HG03342 (cell line): ENCODE measurements at regions not wholly inside any gene's neighbourhood (a gene's known extent, or its start where the extent isn't known, plus 50 kb on each side); places are given as distances from the start of the nearest gene placed in this dataset.

Experiments used
- ATAC-seq: cut with Tn5 transposase; IDR thresholded peaks from one replicate; pipeline ENCODE4 v1.9.1; 2021; ENCODE audit warnings: mild to moderate bottlenecking, moderate library complexity; ENCODE audit not compliant: unreplicated experiment

DNA sequence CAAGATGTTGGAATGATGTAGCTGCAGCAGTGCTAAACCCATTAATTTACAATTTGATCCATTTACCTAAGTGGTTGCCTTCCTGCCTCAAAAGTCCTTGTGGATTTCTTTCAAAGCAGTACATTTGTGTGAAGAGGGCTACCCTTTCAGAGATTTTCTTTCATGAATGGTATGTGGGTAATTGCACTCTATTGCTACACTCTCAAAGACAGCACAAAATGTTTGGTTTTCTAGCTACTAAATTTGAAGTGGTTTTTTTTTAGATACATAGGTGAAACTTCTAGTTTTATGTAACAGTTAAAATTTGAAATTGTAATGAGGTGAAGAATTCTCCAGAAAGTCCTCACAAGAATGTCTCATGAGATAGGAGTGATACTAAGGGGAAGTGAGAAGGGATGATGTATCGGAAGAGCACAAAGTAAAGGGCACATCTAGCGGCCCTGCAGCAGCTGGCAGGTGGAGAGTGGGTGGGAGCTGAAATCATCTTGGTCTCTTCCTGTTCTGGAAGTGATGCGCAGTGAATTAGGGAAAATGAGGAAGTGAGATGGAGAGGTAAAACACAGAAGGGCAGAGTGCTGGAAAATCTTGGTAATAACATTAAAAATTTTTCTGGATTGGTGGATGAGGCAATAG lies 236.8 kb upstream of the MAN1A1 start:
- ATAC-seq: peak; percentile 93

DNA sequence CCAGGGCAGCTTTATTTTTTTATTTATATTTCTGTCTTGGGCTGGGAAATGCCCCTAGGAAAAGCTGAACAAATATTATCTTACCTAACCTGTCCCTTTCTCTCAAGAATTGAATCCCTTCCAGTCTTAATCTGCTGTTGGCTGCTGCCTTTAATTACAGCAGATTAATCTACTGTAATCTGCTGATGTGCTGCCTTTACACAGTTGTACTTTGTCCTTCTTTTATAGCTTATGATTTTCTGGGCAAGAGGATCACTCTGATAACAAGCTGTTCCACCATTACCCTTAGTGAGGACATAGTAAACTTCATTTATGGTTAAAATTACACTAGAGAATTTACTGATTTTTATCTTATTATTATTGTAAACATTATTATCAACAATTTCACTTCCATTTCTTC lies 234.5 kb upstream of the MAN1A1 start:
- no peak for ATAC-seq

DNA sequence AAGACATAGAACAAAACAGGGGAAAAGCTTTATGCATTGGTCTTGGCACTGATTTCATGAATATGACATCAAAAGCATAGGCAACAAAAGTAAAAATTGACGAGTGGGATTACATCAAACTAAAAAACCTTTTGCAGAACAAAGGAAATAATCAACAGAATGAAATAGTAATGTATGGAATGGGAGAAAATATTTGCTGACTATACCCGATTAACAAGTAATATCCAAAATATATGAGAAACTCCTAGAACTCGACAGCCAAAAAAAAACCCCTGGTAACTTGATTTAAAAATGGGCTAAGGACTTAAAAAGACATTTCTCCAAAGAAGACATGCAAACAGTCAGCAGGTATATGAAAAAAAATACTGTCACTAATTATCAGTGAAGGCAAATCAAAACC lies 231.7 kb upstream of the MAN1A1 start:
- ATAC-seq: no peak

DNA sequence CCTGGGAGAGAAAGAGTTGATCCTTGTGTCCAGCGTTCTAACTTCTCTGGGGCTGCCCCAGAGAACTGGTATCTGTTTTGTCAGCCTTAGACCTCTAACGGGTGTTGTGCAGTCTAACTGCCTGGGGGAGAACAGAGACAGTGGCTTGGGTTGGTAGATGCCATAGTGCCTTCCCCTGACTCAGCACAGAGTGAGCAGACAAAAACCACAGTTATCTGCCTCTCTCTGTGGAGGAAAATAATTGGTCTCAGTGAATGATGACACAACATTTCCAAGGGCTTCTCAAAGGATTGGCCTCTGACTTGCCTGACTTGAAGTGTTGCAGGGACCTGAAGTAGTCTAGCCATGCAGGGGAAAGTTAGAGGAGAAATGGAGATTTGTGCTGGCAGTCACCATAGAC lies 226.2 kb upstream of the MAN1A1 start:
- no peak for ATAC-seq

DNA sequence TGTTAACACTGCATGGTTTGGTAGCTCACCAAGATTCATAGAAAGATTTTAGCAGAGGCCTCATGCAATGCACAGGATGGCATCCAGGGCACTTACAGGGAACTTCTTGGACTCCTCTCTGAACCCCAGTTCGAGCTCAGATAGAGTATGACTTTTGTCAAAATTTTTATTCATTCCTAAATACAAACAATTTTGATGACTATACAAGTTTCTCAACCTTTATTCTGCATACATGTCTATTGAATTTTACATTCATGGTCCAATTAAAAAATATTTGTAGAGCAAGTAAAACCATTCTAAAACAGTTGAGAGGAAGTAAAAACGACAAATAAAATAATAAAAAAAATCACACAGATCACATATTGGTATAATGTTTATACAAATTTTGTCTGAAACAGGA lies 219.0 kb upstream of the MAN1A1 start:
- ATAC-seq: no peak

DNA sequence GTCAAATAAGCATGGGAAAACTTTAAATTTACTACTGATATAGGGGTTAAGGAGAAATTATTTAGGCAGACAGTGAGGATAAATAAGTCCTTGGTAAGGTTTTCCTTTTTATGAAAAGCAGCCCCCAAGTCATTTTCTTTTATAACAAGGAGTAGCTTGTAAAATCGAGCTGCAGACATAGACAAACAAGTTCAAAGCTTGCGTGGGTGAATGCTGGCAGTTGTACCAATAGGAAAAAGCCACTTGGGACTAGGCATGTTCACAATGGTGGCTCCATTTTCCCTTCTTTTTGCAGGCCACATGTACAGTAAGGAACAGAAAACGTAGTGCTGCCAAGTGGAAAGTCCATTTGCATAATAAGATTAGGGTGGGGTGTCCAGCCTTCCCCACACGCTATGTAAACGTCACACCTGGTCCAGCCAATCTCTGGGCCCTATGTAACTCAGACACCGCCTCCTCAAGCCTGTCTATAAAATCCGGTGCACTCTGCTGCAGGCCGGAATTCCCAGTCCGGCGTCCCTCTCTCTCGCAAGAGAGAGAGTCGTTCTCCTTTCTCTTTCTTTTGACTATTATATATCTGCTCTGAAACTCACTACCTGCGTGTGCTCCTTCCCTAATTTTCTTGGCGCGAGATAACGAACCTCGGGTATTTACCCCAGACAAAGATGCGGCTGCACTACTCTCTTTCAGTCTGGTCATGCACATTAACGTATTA lies 217.1 kb upstream of the MAN1A1 start:
- ATAC-seq: no peak

DNA sequence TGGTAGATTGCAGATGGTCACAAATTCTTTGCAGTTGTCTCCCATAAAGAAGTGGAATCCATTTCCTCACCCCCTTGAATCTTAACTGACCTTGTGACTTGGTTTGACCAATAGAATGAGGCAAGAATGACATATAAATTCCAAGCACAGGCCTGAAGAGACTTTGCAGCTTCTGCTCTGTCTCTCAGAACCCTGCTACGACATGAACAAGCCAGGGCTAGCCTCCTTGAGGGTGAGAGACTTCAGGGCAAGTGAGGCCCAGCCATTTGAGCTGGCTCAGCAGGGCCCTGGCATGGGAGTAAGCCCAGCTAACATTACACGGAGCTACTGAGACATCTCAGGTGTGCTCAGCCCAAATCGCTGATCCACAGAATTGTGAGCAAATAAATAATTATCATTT lies 216.3 kb upstream of the MAN1A1 start:
- ATAC-seq: no peak

DNA sequence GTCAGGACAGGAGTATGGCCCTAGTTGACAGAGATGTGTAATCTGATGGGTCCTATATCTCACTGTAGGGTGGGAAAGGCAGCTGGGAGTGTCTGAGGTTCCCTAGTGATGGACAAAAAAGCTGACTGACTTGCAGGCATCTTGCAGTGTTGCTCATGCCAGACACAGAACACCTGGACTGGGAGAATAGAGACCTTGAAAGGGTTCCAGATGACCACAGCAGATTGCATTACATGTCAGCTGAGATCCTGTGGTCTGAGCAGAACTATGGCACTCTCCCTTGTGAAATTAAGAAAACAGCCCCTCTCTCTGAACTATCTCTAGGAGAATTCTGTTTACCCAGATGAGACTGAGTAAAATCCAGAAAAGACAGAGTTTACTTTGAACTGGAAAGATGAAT lies 212.6 kb upstream of the MAN1A1 start:
- ATAC-seq: no peak

DNA sequence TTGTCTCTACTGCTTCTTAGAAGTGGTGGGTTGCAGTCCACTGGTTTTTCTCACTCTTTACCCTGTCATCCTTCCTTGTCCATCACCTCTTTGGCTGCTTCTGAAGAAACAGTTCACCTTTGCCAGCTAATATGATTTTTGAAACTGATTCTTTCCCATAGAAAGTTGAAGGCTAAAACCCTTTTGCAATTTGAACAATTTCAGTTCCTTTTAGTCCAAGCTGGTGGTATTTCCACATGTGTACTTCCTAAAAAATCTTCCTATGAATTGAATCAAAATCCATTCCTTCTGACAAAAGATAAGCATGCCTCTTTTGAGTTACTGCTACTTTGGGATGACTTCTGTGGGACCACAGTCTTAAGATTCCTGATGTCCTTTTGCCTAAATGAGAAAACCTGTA lies 210.0 kb upstream of the MAN1A1 start:
- ATAC-seq: no peak

DNA sequence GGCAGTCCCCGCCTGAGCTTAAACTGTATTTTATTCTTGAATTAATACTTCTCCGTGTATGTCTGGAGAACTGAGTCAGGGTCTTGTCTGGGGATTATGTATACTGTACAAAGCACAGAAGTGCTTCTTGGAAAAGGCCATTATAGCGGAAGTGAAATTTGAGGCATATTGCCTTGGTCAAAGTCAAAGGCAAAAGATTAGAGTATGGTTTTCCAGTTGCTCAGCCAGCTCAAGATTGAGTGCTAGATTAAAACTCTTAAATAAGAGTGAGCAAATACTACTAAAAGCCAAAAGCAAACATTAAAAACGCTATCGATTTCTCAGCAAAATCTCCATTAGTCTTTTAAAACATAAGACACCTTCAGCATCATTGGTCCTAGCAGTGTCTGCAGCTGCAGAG lies 207.7 kb upstream of the MAN1A1 start:
- no peak for ATAC-seq

DNA sequence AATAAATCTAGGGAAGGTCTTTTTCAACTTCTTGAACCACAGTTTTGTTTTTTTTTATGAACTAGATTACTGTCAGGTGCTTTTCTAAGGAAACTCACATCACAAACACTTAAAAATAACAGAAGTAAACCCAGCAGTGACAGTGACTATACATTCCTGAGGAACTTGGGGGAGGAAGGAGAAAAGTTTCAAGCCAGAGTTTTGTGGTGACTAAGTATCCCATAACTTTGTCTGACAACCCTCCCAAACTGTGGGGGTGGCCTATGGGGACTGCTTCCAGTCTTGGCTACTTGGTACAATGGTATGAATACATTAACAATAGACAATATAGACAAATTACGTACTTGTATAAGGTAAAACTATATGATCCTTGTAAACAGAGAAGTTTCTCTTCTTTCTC lies 202.5 kb upstream of the MAN1A1 start:
- ATAC-seq: no peak

DNA sequence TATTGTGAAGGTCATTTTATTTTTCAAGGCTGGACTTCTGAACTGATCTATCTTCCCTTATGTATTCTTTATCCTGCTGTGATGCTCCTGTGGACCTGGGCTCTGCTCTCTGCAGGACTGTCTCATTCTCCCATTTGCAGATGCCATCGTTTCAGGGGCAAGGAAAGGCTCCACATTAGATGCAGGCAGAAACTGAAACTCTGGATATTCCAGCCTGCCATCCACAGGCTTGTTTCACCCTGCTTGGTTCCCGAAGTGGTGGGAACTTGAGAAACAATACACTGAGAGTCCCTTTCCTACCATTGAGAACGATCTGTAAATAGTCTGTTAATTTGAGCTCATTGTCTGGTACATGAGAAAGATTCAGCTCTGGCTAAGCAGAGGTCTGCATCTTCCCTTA lies 197.5 kb upstream of the MAN1A1 start:
- ATAC-seq: no peak

DNA sequence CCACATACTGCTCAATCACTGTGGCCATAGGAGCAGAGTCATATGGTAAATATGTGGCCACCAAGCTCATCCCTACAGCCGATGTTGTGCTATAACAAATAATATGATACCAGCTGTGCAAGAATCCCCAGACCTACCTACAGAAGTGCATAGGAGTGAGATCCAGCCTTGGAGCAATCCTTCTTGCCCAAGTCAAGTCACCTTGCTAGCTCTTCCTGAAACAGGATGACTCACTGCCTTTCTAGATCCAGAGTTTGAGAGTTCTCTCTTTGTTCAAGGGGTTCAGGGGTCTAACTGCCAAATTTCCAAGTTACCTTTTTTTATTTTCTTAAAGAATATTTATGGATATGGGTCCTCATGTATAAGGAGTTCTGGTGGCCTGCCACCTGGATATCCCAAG lies 195.7 kb upstream of the MAN1A1 start:
- ATAC-seq: no peak

DNA sequence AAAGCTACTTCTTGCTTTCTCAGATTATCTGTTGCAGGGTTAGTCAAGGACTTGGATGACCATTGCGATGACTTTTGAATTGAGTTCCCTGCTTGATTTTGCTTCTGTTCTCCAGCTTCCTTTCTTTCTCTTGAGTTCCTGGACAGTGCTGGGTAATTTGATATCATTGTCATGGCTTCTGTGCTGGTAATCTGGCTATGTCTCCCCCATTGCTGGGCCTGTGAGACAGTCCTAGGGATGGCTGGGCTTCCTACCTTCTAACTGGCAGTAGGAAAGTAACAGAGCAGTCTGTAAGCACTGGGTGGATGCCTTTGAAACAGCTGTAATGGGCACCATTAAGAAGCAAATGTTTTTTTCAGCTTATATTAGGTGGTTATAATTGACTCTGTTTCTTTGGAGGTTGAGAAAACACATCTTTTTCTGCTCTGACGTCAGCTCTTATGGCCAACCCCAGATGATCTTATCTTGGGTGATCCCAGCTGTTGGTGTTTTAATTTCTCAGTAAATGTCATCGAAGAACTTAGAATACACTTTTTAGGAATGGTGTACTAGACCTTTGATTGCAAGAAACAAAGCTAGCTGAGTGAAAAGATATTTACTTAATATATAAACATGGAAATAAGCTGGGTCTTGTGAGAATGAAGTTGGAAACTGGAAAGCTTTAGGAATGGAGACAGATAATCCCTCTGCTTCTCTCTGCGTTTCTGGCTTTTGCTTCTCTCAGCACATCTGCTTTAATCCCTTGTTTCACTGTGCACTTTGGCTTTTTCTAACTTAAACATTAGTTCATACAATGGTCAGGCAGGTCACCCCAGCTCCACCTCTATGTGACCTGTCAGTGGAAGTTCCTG lies 195.0 kb upstream of the MAN1A1 start:
- no peak for ATAC-seq

DNA sequence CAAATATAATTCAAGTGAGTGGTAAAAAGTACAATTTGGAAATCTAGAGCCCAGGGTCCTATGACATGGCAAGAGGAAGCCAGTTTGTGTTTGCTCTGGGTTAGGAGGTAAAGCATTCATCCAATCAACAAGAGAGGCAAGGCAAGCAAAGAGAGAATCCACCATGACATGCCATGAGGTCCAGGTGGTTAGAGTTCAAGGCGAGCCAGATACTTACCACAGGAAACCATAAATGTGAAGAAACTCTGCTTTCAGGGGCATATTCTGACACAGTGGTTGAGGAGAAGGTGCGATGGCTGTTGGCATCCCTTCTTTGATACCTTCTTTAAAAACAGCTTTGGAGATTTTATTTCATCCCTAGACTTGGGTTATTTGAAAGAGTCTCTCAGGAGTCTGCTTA lies 193.8 kb upstream of the MAN1A1 start:
- ATAC-seq: no peak

DNA sequence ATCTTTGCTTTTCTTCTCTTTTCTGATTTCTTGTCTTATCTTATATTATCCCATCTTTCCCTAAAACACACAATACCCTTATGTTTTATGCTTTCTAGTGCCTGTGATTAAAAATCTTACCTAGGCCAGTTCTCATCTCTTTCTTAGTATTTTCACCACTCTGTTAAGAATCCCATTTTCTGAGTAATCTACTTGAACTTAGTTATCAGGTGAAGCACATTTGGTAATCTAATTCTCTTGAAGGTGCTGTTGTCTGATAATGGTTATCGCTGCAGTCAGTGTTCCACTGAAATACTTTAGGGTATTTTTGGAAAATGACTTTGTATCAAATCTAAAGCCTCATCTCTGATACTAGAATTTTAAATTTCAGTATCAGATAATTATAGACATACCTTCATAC lies 192.5 kb upstream of the MAN1A1 start:
- no peak for ATAC-seq

DNA sequence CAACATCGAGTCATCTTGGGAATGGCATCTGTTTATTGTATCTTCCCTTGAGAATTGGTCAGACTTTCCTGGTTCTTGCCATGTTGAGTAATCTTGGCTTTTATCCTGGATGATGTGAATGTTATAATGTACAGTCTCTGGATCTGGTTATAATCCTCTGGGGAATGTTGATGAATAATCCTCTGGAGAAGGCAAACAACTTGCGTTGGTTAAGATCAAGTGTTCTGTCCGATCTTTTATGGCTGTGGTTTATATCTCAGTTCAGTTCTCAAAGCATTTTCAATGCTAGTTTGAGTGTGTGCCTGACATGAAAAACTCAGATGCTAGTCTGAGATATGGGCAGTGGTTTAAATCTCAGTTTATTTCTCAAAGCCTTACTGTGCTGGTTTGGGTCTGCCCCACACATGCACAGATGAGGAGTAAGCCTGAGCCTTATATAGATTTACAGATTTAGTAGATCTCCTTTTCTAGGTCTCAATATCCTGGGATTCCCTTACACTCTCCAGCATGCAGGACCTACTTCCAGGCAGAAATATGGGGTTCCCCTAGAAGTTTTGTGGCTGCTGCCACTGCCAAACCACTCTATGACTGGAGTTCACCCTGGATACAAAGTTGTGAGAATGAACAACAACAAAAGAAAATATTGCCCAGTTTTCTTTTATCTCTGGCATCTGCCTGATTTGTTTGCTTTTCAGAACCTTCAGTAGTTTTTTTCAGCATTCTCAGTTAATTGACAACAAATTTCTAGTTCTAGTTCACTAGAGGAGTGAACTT lies 191.8 kb upstream of the MAN1A1 start:
- ATAC-seq: no peak

DNA sequence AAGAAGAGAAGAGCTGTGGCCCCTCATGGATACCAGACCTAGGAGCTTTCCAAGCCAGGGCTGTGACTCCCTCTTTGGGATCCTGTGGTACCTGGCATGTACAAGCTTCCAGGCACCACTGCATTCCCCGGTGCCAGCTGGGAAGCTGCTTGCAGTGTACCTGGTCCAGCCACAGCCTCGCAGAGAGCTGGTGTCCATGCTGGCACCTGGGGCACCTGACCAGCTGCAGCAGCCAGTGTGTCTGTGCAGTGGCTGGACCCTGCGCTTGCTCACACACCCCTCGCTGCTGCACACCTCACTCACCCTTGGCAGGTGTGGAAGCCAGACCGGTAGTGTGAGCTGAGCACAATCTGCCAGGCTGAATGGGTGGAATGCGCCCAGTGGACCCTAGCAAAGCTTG lies 190.9 kb upstream of the MAN1A1 start:
- no peak for ATAC-seq

DNA sequence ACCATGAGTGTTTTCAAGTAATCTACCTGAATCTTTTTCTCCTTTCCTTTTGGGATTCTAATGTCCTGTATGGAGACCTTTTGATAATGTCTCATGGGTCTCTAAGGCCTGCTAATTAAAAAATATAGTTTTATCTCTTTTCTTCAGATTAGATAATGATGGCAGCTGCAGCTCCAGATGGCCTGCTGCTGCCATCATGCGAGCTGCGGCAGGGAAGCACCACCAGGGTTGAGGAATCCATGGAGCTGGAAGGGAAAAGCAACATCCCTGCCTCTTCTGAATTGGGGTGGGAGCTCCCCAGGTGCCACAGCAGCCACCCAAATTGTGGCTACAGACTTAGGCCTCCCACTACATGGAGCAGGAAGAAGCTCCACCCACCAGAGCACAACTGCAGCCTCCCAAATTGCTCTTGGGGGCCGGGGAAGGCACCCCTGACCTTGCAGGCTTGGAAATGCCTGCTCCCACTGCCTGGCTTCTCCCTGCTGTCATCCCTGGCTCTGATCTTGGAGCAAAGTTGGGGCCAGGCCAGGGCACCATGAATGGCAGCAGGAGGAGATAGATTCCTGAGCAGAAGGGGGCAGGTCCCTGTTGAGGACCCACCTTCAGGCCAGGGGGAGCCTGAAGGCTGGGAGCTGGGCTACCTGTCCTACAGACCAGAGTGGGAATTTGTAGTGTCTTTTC lies 189.6 kb upstream of the MAN1A1 start:
- no peak for ATAC-seq

DNA sequence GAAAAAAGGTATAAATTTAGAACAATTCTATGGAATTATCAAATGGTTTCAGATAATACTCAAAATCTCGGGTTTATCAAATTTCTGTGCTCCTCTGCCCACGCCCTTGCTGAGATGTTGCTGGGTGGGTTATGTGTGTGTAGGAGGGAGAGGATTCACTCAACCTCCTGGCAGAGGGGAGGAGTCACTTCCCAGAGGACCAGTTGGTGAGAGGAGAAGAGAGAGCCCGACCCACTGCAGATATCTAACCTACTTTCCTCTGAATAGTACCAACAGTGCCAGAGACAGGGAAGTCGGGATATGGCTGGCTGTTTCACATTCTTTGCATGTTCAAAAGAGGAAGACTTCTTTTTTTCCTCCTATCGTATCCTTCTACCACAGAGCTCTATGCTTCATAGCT lies 187.1 kb upstream of the MAN1A1 start:
- no peak for ATAC-seq

DNA sequence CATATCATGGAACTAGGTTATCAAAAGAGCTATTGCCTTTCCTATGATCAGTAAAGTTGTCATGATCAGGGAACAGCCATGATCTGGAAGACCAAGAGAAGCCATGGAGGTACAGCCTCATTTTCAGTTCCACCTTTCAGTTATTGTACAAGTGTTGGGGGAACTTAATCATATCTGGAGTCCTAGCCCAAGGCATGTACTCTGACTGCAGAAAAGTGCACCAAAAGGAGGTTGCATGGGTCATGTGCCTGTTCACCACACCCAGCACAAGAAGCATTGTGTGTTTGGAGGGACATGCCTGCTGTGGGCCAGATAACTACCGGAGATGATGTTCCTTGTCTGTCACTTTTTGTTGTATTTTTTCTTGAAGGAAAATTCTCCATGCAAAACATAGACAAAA lies 185.8 kb upstream of the MAN1A1 start:
- ATAC-seq: peak; percentile 64
